ENCODE measurements at regions not wholly inside any gene's neighbourhood (a gene's known extent, or its start where the extent isn't known, plus 50 kb on each side); places are given as distances from the start of the nearest gene placed in this dataset.

GRCh38 chr6:111978532-111979149 lies 75.3 kb upstream of the CCN6 start:
- DNase-seq, result no peak
- no peak overlapping the region for H2AK5ac ChIP-seq (ENCODE audit: low read length)
- no peaks in the 10 kb centered on the region for H3K79me2 ChIP-seq (ENCODE audit: control insufficient read depth, insufficient read depth, low read length)
- H3K4ac ChIP-seq (ENCODE audit: low read depth, low read length), result no peak overlapping the region
- H3K4me1 ChIP-seq (ENCODE audit: control insufficient read depth, low read depth, low read length), result no peaks in the 10 kb centered on the region
- H3K18ac ChIP-seq (ENCODE audit: low read length), result no peak overlapping the region
- H3K4me2 ChIP-seq (ENCODE audit: low read length), result no peak overlapping the region
- no peaks in the 10 kb centered on the region for H3K27me3 ChIP-seq (ENCODE audit: insufficient read depth, low read length, poor library complexity)
- no peak overlapping the region for H4K8ac ChIP-seq (ENCODE audit: low read depth, low read length)
- H2BK5ac ChIP-seq (ENCODE audit: low read length), result no peak overlapping the region
- H3K27ac ChIP-seq (ENCODE audit: low read depth, low read length), result no peak overlapping the region
- H3K56ac ChIP-seq (ENCODE audit: low read length), result no peak overlapping the region
- H3K23ac ChIP-seq (ENCODE audit: low read length), result no peak overlapping the region
- H3K36me3 ChIP-seq (ENCODE audit: control insufficient read depth, insufficient read depth, low read length), result no peaks in the 10 kb centered on the region
- no peak overlapping the region for H2BK15ac ChIP-seq (replicated peaks; ENCODE audit: low read depth)
- H2BK120ac ChIP-seq (ENCODE audit: low read depth, low read length), result no peak overlapping the region
- WGBS (ENCODE audit: extremely low coverage, insufficient coverage, low lambda C conversion rate), result no CpG with 5 or more reads among the region's 3 CpGs
- no peaks in the 10 kb centered on the region for H3K79me1 ChIP-seq (ENCODE audit: low read length)
- H3K4me3 ChIP-seq (ENCODE audit: low read length), result no peak overlapping the region
- no peak overlapping the region for H3K9ac ChIP-seq (ENCODE audit: low read length)
- no peak overlapping the region for H4K5ac ChIP-seq (ENCODE audit: low read length)

GRCh38 chr6:111979633-111980032 lies 74.3 kb upstream of the CCN6 start:
- H3K56ac ChIP-seq (ENCODE audit: low read length), result no peak overlapping the region
- no peak overlapping the region for H3K4ac ChIP-seq (ENCODE audit: low read depth, low read length)
- no peak for DNase-seq
- H3K36me3 ChIP-seq (ENCODE audit: control insufficient read depth, insufficient read depth, low read length), result no peaks in the 10 kb centered on the region
- peaks cover 2% of the 10 kb centered on the region for H3K4me1 ChIP-seq (ENCODE audit: control insufficient read depth, low read depth, low read length)
- no peak overlapping the region for H3K27ac ChIP-seq (ENCODE audit: low read depth, low read length)
- H2BK5ac ChIP-seq (ENCODE audit: low read length), result no peak overlapping the region
- H3K79me2 ChIP-seq (ENCODE audit: control insufficient read depth, insufficient read depth, low read length), result no peaks in the 10 kb centered on the region
- H4K5ac ChIP-seq (ENCODE audit: low read length), result no peak overlapping the region
- no peak overlapping the region for H3K18ac ChIP-seq (ENCODE audit: low read length)
- no peak overlapping the region for H3K23ac ChIP-seq (ENCODE audit: low read length)
- H3K79me1 ChIP-seq (ENCODE audit: low read length), result no peaks in the 10 kb centered on the region
- no peak overlapping the region for H2BK120ac ChIP-seq (ENCODE audit: low read depth, low read length)
- H2BK15ac ChIP-seq (replicated peaks; ENCODE audit: low read depth), result no peak overlapping the region
- no peak overlapping the region for H3K4me2 ChIP-seq (ENCODE audit: low read length)
- H3K9ac ChIP-seq (ENCODE audit: low read length), result no peak overlapping the region
- H2AK5ac ChIP-seq (ENCODE audit: low read length), result peak overlapping the region; percentile 44
- no peak overlapping the region for H3K4me3 ChIP-seq (ENCODE audit: low read length)
- no CpG with 5 or more reads among the region's 6 CpGs for WGBS (ENCODE audit: extremely low coverage, insufficient coverage, low lambda C conversion rate)
- H4K8ac ChIP-seq (ENCODE audit: low read depth, low read length), result no peak overlapping the region
- no peaks in the 10 kb centered on the region for H3K27me3 ChIP-seq (ENCODE audit: insufficient read depth, low read length, poor library complexity)

- Histone ChIP-seq H2BK120ac (ENCODE audit: low read depth, low read length) (no peak overlapping the region), H3K4me1 (ENCODE audit: control insufficient read depth, low read depth, low read length) (peaks cover 2% of the 10 kb centered on the region), H3K56ac (ENCODE audit: low read length) (no peak overlapping the region), H3K79me1 (ENCODE audit: low read length) (no peaks in the 10 kb centered on the region), H3K9ac (ENCODE audit: low read length) (no peak overlapping the region), H3K27ac (ENCODE audit: low read depth, low read length) (no peak overlapping the region), H2BK5ac (ENCODE audit: low read length) (no peak overlapping the region), H3K27me3 (ENCODE audit: insufficient read depth, low read length, poor library complexity) (no peaks in the 10 kb centered on the region), H3K23ac (ENCODE audit: low read length) (no peak overlapping the region), H2BK15ac (replicated peaks; ENCODE audit: low read depth) (no peak overlapping the region), H3K4me3 (ENCODE audit: low read length) (no peak overlapping the region), H3K4me2 (ENCODE audit: low read length) (no peak overlapping the region), H3K79me2 (ENCODE audit: control insufficient read depth, insufficient read depth, low read length) (no peaks in the 10 kb centered on the region), H3K4ac (ENCODE audit: low read depth, low read length) (no peak overlapping the region), H4K5ac (ENCODE audit: low read length) (no peak overlapping the region), H3K36me3 (ENCODE audit: control insufficient read depth, insufficient read depth, low read length) (no peaks in the 10 kb centered on the region), H2AK5ac (ENCODE audit: low read length) (no peak overlapping the region), H3K18ac (ENCODE audit: low read length) (no peak overlapping the region), H4K8ac (ENCODE audit: low read depth, low read length) (no peak overlapping the region)
- no peak for DNase-seq
- no CpG with 5 or more reads among the region's 6 CpGs for WGBS (ENCODE audit: extremely low coverage, insufficient coverage, low lambda C conversion rate)
These were observed 73.8 kb upstream of the CCN6 start for GRCh38 chr6:111980143-111980542.

- no peak overlapping the region for H2BK5ac ChIP-seq (ENCODE audit: low read length)
- no peak overlapping the region for H4K5ac ChIP-seq (ENCODE audit: low read length)
- no peak overlapping the region for H3K23ac ChIP-seq (ENCODE audit: low read length)
- no peaks in the 10 kb centered on the region for H3K79me2 ChIP-seq (ENCODE audit: control insufficient read depth, insufficient read depth, low read length)
- no peak overlapping the region for H3K4me3 ChIP-seq (ENCODE audit: low read length)
- H3K27ac ChIP-seq (ENCODE audit: low read depth, low read length), result no peak overlapping the region
- DNase-seq, result no peak
- no peak overlapping the region for H3K4ac ChIP-seq (ENCODE audit: low read depth, low read length)
- H3K79me1 ChIP-seq (ENCODE audit: low read length), result no peaks in the 10 kb centered on the region
- no peak overlapping the region for H3K4me2 ChIP-seq (ENCODE audit: low read length)
- H3K18ac ChIP-seq (ENCODE audit: low read length), result no peak overlapping the region
- H3K4me1 ChIP-seq (ENCODE audit: control insufficient read depth, low read depth, low read length), result peaks cover 6% of the 10 kb centered on the region
- no peak overlapping the region for H2BK15ac ChIP-seq (replicated peaks; ENCODE audit: low read depth)
- H3K27me3 ChIP-seq (ENCODE audit: insufficient read depth, low read length, poor library complexity), result no peaks in the 10 kb centered on the region
- H3K56ac ChIP-seq (ENCODE audit: low read length), result no peak overlapping the region
- H2BK120ac ChIP-seq (ENCODE audit: low read depth, low read length), result no peak overlapping the region
- H2AK5ac ChIP-seq (ENCODE audit: low read length), result no peak overlapping the region
- H3K9ac ChIP-seq (ENCODE audit: low read length), result no peak overlapping the region
- no peaks in the 10 kb centered on the region for H3K36me3 ChIP-seq (ENCODE audit: control insufficient read depth, insufficient read depth, low read length)
- no CpG with 5 or more reads among the region's 8 CpGs for WGBS (ENCODE audit: extremely low coverage, insufficient coverage, low lambda C conversion rate)
- H4K8ac ChIP-seq (ENCODE audit: low read depth, low read length), result no peak overlapping the region
These were observed 72.7 kb upstream of the CCN6 start for GRCh38 chr6:111980971-111981840.

GRCh38 chr6:111982681-111983080 lies 71.2 kb upstream of the CCN6 start:
- H3K4me2 ChIP-seq (ENCODE audit: low read length), result no peak overlapping the region
- no peak overlapping the region for H4K8ac ChIP-seq (ENCODE audit: low read depth, low read length)
- no peak overlapping the region for H3K4ac ChIP-seq (ENCODE audit: low read depth, low read length)
- no peaks in the 10 kb centered on the region for H3K79me2 ChIP-seq (ENCODE audit: control insufficient read depth, insufficient read depth, low read length)
- no peaks in the 10 kb centered on the region for H3K36me3 ChIP-seq (ENCODE audit: control insufficient read depth, insufficient read depth, low read length)
- no peak for DNase-seq
- no peaks in the 10 kb centered on the region for H3K79me1 ChIP-seq (ENCODE audit: low read length)
- H3K27ac ChIP-seq (ENCODE audit: low read depth, low read length), result no peak overlapping the region
- peaks cover 6% of the 10 kb centered on the region for H3K4me1 ChIP-seq (ENCODE audit: control insufficient read depth, low read depth, low read length)
- H4K5ac ChIP-seq (ENCODE audit: low read length), result no peak overlapping the region
- H2BK15ac ChIP-seq (replicated peaks; ENCODE audit: low read depth), result no peak overlapping the region
- H3K27me3 ChIP-seq (ENCODE audit: insufficient read depth, low read length, poor library complexity), result no peaks in the 10 kb centered on the region
- WGBS (ENCODE audit: extremely low coverage, insufficient coverage, low lambda C conversion rate), result no CpG with 5 or more reads among the region's 1 CpG
- H2AK5ac ChIP-seq (ENCODE audit: low read length), result no peak overlapping the region
- H2BK5ac ChIP-seq (ENCODE audit: low read length), result no peak overlapping the region
- no peak overlapping the region for H3K23ac ChIP-seq (ENCODE audit: low read length)
- no peak overlapping the region for H2BK120ac ChIP-seq (ENCODE audit: low read depth, low read length)
- H3K56ac ChIP-seq (ENCODE audit: low read length), result no peak overlapping the region
- no peak overlapping the region for H3K9ac ChIP-seq (ENCODE audit: low read length)
- no peak overlapping the region for H3K4me3 ChIP-seq (ENCODE audit: low read length)
- H3K18ac ChIP-seq (ENCODE audit: low read length), result no peak overlapping the region

All from mesendoderm (in vitro differentiated cells).